HG03354 (cell line): ENCODE measurements at regions not wholly inside any gene's neighbourhood (a gene's known extent, or its start where the extent isn't known, plus 50 kb on each side); places are given as distances from the start of the nearest gene placed in this dataset.

Source experiments
- ATAC-seq: cut with Tn5 transposase; IDR thresholded peaks from one replicate; pipeline ENCODE4 v1.9.1; 2021; ENCODE audit warnings: mild to moderate bottlenecking; ENCODE audit not compliant: unreplicated experiment, poor library complexity, severe bottlenecking

DNA sequence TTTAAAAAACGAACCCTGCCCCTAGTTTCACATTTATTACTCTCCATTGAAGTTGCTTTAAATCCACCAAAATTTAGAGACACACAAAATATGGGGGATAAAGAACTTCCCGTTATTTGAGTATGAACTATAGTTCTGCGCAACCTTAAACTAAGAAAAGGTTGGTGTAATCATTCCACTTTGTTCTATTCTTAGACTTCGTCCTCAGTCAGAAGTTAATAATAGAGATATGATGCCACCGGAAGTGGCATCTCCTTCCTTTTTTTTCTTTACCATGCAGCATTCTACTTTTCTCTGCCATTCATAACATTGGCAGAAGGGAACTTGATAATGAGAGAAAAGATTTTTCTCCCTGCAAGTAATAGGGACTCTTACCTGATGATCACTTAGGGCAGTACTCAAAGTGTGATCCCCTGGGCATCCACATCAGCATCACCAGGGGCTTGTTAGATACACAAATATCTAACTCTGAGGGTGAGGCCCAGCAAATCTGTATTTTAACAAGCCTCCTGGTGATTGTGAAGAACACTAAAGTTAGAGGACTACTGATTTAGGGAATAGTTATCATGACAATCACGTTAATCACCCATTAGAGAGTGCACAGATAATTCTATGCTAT, 147.7 kb upstream of the DTNA start:
- no peak for ATAC-seq

DNA sequence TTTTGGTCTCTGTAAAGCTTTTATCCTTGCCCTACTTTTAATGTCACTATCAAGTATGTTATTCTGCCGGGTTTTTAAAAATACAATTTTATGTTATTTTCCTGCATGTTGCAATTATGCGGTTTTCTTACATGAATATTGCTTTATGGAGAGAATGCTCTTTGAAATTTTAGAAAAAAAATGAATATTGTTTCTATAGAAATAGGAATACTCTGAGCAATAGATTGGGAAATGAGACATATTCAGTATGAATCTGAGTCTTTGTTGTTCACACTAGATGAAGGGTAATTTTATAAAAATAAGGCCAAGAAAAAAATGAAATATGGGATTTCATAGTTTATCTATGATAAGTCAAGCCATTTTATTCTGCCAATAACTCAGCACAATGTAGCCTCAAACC, 142.2 kb upstream of the DTNA start:
- no peak for ATAC-seq

DNA sequence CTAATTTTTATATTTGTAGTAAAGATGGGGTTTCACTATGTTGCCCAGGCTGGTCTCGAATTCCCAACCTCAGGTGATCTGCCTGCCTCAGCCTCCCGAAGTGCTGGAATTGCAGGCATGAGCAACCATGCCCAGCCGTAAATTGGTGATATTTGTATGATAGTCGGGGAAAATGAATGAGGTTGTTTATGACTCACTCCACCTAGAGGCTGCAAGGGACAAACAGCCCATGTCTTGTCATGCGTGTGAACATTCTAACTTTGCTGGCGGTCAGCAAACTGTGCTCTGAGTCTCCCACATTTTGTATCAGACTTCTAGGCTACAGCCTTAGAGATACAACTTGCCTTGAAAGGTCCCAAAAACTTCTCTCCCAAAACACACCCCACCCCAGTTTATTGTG, 133.5 kb upstream of the DTNA start:
- no peak for ATAC-seq

DNA sequence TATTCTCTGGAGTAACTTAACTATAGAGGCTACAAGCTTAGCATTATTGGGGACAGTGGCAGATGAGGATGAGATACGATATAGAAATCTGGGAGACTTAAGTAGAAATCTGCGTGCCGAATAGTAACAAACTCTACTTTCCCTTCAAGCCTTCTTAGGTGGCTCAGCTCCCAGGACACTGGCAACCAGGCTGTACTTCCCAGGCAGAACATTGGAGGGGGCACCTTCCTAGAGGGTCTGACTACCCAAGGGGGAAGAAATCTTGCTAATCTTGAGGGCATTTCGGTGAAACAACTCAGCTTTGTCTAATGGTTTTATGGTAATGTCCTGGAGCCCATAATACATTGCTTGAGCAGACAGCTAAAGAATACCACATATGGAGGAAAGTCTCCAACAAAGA, 126.2 kb upstream of the DTNA start:
- no peak for ATAC-seq

DNA sequence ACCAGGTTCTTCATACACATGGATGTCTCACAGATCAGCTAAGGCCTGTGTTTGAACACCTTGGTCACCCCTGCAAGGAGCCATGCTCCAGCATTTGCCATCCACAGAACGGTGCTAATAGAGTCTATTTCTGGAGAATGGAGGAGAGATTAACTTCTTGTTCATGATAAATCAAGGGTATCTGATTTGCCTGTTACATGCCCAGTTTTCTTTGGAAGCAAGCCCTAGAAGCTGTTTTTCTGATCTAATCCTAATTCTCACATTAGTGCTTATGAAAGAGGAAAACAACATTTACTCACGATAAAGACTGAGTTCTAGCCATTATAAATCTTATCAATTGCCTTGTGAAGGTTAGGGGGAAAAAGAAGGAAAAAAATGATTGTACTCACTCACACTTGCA, 119.6 kb upstream of the DTNA start:
- no peak for ATAC-seq

DNA sequence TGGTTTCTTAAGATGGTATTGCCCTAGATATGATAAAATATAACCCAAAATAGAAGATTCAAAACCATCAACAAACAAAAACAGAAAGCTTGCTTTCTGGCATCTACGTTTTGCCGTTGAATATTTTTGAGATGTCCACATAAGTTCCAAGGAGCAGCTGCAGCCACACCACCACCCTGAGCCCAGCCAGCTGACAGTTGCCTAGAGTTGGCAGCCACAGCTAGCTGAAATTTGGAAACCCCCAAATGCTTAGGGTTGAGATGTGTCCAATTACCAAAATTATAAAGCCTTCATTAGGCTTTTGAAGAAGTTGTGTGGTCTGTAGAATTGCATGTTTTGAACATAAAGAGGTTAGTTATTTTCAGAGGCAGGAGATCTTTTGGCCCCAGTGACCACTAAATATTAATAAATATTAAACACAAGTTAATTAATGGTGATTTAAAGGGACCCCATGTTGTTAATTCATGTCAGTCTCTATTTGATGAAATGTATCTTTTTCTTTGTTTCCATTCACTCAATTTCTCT, 118.1 kb upstream of the DTNA start:
- ATAC-seq, result no peak

DNA sequence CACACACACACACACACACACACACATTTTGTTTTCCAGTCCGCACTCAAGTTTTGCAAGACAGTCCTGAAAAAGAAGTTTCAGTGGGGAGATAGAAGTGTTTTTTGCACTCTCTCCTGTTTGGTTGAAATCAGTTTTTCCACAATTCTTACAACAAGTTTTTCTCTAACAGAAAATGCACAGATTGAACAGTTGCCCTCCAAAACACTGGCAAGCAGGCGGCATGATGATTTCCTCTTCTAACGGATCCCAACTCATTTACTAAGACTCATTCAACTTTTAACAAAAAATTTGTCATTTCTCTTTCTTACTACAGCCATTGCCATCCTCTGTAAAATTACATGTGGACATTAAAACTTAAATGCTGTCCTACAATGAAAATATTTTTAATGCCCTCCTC, 117.6 kb upstream of the DTNA start:
- ATAC-seq, result no peak

DNA sequence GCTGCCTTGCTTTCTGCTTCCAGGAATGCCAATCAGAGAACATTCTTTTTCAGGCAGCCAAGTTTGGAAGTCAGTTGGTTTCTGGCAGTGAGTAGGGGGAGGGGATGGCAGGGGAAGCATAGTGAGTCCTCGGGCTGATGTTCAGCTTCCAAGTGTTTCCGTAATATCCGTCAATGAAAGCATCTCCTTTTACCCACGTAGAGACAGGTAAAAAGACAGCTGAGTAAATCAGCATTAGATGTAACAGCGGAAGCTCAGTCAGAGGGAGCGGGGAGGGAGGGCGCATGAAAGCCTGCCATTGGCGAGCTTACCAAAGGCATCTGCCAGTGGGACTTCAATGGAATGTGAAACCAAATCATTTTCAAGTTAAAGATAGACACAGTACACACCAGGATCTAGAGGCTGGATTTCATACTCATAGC, 117.1 kb upstream of the DTNA start:
- ATAC-seq, result no peak

DNA sequence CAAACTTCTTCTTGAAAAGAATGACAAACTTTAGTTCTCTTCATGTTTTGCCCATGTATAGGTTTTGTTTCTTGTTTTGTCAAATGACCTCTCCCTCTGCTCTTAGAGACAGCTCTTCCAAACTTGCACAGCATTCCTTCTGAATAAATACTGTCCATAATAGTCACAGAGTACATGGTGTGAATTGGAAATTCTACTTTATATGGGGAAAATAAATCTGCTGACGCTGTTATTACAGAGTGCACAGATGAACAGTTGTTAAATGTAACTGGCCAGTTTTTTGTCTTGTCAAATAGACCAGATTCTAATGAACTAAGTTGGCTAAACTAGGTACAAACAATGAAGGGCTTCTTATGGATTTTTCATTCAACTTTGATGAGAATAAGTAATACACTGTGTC, 115.8 kb upstream of the DTNA start:
- no peak for ATAC-seq

DNA sequence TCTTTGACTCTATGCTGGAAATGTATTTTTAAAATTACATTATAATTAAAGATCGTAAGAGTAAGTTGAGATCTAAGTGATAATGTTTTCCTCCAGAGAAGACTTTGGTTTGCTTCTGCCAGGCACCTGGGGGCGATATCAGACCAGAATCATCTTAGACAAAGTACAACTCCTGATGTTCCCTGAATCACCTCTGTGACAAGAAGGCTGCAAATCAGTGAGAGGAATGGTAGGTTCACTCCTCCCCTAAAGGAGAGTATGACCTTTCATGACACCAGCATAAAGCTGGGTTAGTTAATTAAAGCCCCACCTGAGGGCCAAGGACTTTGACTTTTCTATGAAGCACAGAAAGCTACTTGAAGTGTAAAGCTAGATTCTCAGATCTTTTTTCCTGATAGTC, 114.4 kb upstream of the DTNA start:
- no peak for ATAC-seq

DNA sequence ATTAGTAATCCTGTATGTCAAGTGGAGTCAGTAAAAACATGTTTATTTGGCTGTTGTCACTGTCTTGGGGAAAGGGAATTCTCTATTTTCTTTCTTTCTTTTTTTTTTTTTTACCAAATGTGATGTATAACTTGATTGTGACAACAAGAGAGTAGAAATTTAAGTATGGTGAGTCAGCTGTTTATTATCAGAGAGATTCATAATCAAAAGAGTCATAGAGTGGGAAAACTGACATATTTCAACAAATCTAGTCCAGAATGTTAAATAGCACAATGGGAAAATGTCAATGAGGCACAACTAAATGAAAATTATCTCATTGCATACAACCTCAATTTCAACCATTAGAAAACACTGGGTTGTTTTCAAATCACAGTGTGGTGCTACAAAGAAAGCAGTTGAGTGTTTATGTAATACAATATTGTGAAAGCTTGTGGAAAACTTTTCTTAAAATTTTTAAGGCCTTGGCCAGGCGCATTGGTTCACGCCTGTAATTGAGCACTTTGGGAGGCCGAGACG, 111.9 kb upstream of the DTNA start:
- no peak for ATAC-seq

DNA sequence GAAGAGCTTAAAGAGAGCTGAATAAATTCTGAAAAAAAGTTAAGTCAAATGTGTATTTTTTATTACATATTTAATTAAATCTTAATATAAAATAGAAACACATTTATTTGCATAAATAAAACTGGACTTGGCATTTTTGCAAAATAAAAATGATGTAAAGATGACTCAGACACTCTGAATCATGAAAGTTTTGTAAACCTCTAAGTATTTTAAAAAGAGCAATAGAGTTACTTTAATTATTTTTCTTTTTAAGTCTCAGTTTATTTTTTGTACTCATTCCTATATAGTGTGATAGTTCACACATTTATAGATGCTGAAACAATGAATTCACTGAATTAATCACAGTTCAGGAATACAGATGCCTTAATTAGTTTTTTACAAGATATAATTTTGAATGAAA, 109.9 kb upstream of the DTNA start:
- no peak for ATAC-seq

DNA sequence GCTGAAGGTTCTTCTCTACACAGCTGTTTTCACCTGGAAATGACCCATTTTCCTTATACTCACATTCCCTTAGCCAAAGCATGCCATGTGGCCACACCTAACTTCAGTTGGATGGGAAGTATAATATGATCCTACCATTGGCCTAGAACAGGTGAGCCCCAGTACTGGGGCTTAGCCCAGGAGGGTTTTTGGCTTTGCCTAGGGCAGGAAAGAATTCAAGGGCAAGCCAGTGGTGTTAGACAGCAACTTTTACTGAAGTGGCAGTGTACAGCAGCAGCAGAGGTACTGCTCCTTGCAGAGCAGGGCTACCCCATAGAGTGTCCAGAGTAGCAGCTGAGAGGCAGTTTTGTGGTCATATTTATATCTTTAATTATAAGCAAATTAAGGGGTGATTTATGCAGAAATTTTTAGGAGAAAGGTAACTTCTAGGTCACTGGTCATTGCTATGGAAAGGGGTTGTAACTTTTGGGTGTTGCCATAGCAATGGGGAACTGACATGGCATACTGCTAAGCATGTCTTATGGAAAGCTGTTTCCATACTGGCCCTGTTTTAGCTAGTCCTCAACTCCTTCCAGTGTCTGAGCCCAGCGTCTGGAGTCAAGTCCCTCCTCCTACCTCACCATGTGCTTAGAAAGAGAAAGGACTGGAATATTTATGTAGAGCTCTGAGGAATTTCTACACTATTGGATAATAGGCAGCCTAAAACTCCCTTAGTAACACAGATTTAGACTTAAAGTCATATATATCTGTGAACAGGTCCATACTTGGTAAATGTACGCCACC, 109.0 kb upstream of the DTNA start:
- ATAC-seq, result no peak

DNA sequence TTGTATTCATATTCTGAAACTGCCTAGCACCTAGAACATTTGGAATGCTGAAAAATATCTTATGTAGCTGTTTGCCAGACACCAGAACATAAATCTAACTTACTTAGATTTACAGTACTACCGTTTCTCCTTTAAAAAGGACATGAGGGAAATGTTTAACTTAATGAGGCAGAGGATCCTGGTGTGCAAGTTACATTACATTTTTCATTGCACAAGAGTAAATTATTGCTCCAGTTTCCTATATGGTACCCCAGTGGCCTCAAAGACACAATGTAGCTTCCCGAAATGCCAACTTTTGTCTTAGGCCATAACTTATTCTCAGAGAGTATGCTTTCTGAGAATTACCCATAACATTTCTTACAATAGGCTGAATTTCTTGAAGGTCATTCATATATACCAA, 105.5 kb upstream of the DTNA start:
- no peak for ATAC-seq

DNA sequence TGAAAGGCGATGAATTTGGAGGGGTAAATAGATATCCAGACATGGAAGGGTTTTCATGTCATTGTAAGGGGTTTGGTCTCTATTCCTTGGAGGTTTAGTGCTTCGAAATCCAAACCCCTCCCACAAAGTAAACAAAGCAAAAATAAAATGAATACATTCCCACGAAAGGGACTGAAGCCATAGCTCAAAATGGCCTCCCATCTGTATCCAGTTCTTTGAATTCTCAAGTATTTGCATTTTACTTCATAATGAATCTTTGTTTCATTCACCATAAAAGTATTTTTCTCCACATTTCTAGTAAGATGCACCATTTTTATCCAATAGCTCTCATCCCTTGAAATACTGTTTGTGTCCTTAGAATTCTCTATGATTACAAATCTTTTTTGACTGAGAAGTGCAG, 103.2 kb upstream of the DTNA start:
- ATAC-seq, result no peak

DNA sequence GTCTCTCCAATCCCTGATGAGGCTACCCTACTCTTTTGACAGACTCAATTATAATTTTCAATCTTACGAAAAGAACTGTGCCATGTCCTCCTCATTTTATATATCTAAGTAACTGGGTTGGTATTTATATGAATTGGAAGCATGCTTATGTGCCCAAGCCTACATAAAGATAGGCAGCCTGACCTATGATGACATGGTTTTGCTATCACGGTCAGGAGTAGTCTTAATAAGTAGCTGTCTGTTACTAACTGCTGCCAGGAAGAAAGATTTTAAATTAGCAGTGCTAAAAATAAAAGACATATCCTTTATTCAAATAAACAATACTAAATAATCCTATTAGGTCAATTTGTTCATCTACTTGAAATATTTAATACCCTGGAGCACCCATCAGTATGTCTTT, 102.0 kb upstream of the DTNA start:
- ATAC-seq, result no peak

DNA sequence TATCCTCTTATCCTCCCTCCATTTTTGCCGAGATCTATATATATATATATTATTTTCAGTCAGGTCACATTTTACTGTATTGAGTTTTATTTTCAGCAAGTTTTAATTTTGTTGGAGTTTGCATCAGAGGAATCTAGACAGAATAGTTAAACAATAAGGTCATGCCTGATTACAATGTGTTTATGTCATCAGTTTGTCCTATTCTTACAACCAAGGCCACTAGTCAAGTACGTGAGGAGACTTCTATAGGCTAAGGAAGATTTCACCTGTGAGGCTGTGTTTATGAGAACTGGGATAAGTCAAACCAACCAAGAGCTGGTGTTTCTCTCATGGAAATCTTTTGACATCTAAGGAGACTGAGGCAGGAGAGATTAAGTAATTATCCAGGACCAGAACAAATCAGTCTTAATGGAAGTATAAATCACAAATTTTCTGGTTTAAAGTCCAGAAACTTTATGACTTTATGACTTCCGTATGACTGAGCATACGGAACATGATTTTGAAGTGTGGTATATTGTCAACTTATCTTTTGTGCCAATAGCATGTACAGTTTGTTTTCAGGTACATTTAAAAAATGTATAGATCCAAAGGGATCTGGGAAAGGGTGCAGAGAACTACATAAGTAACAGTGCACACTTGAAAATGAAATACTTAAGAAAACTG, 100.0 kb upstream of the DTNA start:
- ATAC-seq, result no peak

DNA sequence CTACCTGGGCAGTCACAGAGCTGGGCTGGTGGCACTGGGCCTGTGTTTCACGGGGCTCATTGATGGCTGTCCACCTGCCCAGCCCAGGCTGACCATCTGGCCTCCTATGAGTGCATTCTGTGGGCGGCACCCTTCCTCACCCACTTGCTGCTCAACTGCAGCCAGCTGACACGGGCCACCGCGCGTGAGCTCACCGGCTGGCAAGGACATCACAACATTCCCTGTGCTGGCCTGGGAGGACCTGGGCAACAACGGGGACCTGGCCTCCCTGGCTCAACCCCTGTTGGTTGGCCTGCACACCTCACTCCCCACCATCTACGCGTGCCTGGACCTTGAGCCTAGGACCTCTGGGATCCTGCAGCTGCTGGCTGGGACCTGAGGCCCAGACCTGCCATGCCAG, 98.2 kb upstream of the DTNA start:
- no peak for ATAC-seq

DNA sequence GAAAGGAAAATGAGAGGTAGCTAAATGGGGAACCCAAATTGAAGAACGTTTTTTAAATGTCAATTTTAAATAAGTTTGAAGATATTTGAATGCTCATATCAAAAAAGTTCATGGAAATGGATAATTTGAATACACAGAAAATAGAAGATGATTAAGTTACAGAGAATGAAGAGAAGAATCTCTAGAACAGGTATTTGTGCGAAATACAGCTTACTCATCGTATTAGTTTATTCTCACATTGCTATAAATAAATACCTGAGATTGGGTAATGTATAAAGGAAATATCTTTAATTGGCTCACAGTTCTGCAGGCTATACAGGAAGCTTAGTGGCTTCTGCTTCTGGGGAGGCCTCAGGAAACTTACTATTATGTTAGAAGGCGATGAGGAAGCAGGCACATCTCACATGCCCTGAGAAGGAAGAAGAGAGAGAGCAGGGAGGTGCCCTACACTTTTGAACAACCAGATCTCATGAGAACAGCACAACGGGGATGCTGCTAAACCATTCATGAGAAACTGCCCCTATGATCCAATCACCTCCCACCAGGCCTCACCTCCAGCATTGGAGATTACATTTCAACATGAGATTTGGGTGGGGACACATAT, 89.7 kb upstream of the DTNA start:
- no peak for ATAC-seq

DNA sequence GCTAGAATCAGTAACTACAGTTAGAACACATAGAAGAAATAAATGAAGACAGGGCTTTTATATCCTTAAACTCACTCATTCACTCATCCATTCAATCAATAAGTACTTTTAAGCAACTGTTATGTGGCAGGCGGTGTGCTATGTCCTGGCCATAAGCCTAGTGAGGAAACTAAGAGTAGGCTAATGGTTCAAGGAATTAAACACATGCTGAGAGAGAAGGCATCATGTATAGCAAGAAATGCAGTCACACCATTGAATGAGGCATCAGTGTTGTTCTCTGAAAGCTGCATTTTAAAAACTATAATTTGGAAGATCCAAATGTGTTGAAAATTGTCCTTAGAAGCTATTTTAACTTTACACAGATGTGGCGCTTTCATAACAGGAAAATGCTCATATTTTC, 86.5 kb upstream of the DTNA start:
- ATAC-seq, result no peak
